Left ventricle myocardium inferior (tissue), 1 donor: ENCODE measurements at regions not wholly inside any gene's neighbourhood (a gene's known extent, or its start where the extent isn't known, plus 50 kb on each side); places are given as distances from the start of the nearest gene placed in this dataset.

ENCODE experiments used
- DNase-seq: peaks from one replicate; pipeline ENCODE4 v3.0.0-alpha.2; 2020
- H3K27ac ChIP-seq: fragments of 200-600 bp; replicated peaks from 2 replicates; pipeline ENCODE4 v1.8.0; 2021
- H3K27me3 ChIP-seq: fragments of 200-600 bp; 2 replicates; pipeline ENCODE4 v1.8.0; 2021; ENCODE audit warnings: low read depth
- H3K36me3 ChIP-seq: fragments of 200-600 bp; 2 replicates; pipeline ENCODE4 v1.8.0; 2021
- H3K4me1 ChIP-seq: fragments of 200-600 bp; 2 replicates; pipeline ENCODE4 v1.8.0; 2021
- H3K4me3 ChIP-seq: fragments of 200-600 bp; 2 replicates; pipeline ENCODE4 v1.8.0; 2021; ENCODE audit warnings: mild to moderate bottlenecking, moderate library complexity
- H3K9me3 ChIP-seq: fragments of 200-600 bp; replicated peaks from 2 replicates; pipeline ENCODE4 v1.8.0; 2021
- intact Hi-C: fragments of 100-400 bp; cut with micrococcal nuclease; formaldehyde crosslinking; loops from one replicate; pipeline ENCODE4 v1.11.0; 2022
- TF ChIP-seq, protein P1 (sequence below): fragments of 200-600 bp; IDR thresholded peaks from 2 replicates; pipeline ENCODE4 v1.8.0; 2021; ENCODE audit warnings: antibody characterized with exemption, mild to moderate bottlenecking, borderline replicate concordance
- donor health status: DM: no; HTN: yes; CAD: no; lungs with severe emphysema.

DNA sequence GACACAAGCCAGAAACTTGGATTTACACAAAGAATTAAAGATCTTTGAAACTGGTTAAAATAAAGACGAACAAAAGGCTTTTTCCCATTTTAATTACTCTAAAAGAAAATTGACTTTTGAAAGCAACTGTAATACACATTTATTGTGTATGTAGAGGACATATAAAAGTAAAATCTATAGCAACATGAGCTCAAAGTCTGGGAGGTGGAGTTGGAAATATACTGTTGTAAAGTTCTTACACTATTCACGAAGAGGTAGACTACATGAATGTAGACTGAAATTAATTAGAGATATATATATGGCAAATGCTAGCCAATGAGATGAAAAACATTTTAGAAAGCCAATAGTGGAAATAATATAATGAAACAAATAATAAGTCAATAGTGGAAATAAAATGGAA, 251.0 kb downstream of the AHR start:
- Histone ChIP-seq H3K4me1 (peaks cover 10% of the 10 kb centered on the region), H3K36me3 (no peaks in the 10 kb centered on the region), H3K4me3 (no peak overlapping the region), H3K27me3 (no peaks in the 10 kb centered on the region), H3K9me3 (no peaks in the 10 kb centered on the region), H3K27ac (no peak overlapping the region)
- no peak for DNase-seq
- TF ChIP-seq, protein P1, sequence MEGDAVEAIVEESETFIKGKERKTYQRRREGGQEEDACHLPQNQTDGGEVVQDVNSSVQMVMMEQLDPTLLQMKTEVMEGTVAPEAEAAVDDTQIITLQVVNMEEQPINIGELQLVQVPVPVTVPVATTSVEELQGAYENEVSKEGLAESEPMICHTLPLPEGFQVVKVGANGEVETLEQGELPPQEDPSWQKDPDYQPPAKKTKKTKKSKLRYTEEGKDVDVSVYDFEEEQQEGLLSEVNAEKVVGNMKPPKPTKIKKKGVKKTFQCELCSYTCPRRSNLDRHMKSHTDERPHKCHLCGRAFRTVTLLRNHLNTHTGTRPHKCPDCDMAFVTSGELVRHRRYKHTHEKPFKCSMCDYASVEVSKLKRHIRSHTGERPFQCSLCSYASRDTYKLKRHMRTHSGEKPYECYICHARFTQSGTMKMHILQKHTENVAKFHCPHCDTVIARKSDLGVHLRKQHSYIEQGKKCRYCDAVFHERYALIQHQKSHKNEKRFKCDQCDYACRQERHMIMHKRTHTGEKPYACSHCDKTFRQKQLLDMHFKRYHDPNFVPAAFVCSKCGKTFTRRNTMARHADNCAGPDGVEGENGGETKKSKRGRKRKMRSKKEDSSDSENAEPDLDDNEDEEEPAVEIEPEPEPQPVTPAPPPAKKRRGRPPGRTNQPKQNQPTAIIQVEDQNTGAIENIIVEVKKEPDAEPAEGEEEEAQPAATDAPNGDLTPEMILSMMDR: no peak
- intact Hi-C loops: no loop called here

DNA sequence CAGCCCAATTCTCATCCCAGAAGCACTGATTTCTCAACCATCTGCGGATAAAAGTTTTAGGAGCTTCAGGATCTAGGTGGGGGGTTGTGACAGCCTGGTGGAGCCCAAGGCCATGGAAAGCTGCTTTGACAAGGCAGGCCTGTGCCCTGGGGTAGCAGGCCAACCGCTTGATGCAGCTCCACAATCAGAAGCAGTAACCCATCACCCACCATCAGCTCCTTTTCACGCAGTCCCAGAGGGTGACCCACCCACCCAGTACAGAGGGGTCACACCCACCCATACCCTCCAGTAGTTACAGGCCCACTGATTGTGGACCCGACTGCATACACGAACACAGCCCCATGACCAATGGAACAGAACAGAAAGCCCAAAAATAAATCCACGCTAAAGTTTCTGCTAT, 253.9 kb downstream of the AHR start:
- intact Hi-C loops: no loop called here
- Histone ChIP-seq H3K4me3 (no peak overlapping the region), H3K27me3 (no peaks in the 10 kb centered on the region), H3K36me3 (no peaks in the 10 kb centered on the region), H3K4me1 (peaks cover 17% of the 10 kb centered on the region), H3K27ac (no peak overlapping the region), H3K9me3 (no peaks in the 10 kb centered on the region)
- no peak for DNase-seq
- TF ChIP-seq, protein P1: no peak

DNA sequence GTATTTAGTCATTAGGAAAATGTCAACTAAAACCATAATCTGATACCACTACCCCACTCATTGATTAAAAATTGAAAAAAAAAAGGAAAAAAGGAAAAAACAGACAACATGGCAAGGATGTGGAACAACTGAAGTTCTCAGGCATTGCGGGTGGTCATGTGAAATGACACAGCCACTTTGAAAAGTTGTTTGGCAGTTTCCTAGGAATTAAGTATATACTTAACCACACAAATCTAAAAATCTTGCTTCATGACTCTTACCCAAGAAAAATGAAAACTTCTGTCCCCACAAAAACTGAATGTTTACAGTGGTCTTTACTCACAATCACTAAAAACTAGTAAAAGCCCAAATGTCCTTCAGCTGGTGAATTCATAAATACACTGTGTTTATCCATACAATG, 254.5 kb downstream of the AHR start:
- intact Hi-C loops: no loop called here
- Histone ChIP-seq H3K4me1 (peaks cover 20% of the 10 kb centered on the region), H3K4me3 (no peak overlapping the region), H3K27me3 (no peaks in the 10 kb centered on the region), H3K27ac (no peak overlapping the region), H3K36me3 (no peaks in the 10 kb centered on the region), H3K9me3 (no peaks in the 10 kb centered on the region)
- TF ChIP-seq, protein P1: no peak
- no peak for DNase-seq

DNA sequence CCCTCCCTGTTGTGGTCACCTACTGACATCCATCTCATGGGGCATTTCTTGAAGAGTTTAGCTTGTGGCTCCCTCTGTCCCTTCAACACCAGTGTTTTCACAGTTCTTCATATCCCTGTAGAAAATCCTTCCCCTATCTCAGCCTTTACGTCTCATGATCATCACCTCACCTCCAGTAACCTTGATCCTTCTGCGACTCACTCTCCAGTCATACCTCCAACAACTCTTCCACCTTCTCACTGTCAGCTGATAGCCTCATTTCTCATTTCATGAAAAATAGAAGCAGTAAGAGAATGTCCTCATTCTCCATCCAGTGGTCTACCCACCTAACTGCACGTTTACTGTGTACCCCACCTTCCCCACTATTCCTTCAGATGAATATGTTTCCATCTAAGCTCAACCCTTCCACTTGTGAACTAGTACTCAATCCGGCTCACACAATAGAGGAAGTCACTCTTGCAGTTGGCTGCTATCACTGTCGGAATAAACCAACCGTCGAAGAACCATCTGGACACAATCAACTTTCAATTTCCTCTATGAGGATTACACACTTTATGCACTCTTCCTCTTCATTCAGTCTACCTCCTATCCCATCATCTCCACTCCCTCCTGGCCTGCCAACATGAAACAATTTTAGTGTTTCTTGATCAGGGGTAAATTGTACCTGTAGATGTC, 256.0 kb downstream of the AHR start:
- Histone ChIP-seq H3K4me1 (peaks cover 21% of the 10 kb centered on the region), H3K27me3 (no peaks in the 10 kb centered on the region), H3K4me3 (no peak overlapping the region), H3K9me3 (no peaks in the 10 kb centered on the region), H3K36me3 (no peaks in the 10 kb centered on the region), H3K27ac (no peak overlapping the region)
- TF ChIP-seq, protein P1: no peak
- no peak for DNase-seq
- intact Hi-C loops: no loop called here

GRCh38 chr7:17556247-17556956, 257.9 kb downstream of the AHR start:
- no peaks in the 10 kb centered on the region for H3K27me3 ChIP-seq
- peaks cover 21% of the 10 kb centered on the region for H3K4me1 ChIP-seq
- no peaks in the 10 kb centered on the region for H3K36me3 ChIP-seq
- peak; percentile 17 for DNase-seq
- H3K27ac ChIP-seq: peak overlapping the region; percentile 52
- no peak overlapping the region for H3K4me3 ChIP-seq
- no peaks in the 10 kb centered on the region for H3K9me3 ChIP-seq
- intact Hi-C loops: no loop called here
- TF ChIP-seq, protein P1: no peak
